ENCODE measurements at regions not wholly inside any gene's neighbourhood (a gene's known extent, or its start where the extent isn't known, plus 50 kb on each side); places are given as distances from the start of the nearest gene placed in this dataset.

- DNase-seq (ENCODE audit: low read depth in 2 of 3, low spot score in 1 of 3), result no peak
Observed at GRCh38 chr7:131103997-131104396, 223.7 kb upstream of the MKLN1 start.

GRCh38 chr7:131104596-131105293 lies 222.9 kb upstream of the MKLN1 start:
- no peak for DNase-seq (ENCODE audit: low read depth in 2 of 3, low spot score in 1 of 3)

- DNase-seq (ENCODE audit: low read depth in 2 of 3, low spot score in 1 of 3), result no peak
Observed at GRCh38 chr7:131105294-131105798, 222.3 kb upstream of the MKLN1 start.

GRCh38 chr7:131105799-131106680 lies 221.6 kb upstream of the MKLN1 start:
- DNase-seq (ENCODE audit: low read depth in 2 of 3, low spot score in 1 of 3), result peak; percentile 54 to 73 (median 57)

- peak in 1 of 3 donors; percentile 23 for DNase-seq (ENCODE audit: low read depth in 2 of 3, low spot score in 1 of 3)
Observed at GRCh38 chr7:131106681-131107336, 220.9 kb upstream of the MKLN1 start.

- peak; percentile 51 to 58 (median 58) for DNase-seq (ENCODE audit: low read depth in 2 of 3, low spot score in 1 of 3)
Observed at GRCh38 chr7:131107337-131108211, 220.1 kb upstream of the MKLN1 start.

- DNase-seq (ENCODE audit: low read depth in 2 of 3, low spot score in 1 of 3), result no peak
Observed at GRCh38 chr7:131108212-131108940, 219.3 kb upstream of the MKLN1 start.

- no peak for DNase-seq (ENCODE audit: low read depth in 2 of 3, low spot score in 1 of 3)
Observed at GRCh38 chr7:131109011-131109758, 218.5 kb upstream of the MKLN1 start.

GRCh38 chr7:131109759-131110296 lies 217.8 kb upstream of the MKLN1 start:
- peak; percentile 48 to 65 (median 48) for DNase-seq (ENCODE audit: low read depth in 2 of 3, low spot score in 1 of 3)

GRCh38 chr7:131110297-131111080 lies 217.2 kb upstream of the MKLN1 start:
- no peak for DNase-seq (ENCODE audit: low read depth in 2 of 3, low spot score in 1 of 3)

- no peak for DNase-seq (ENCODE audit: low read depth in 2 of 3, low spot score in 1 of 3)
Observed at GRCh38 chr7:131111081-131111576, 216.5 kb upstream of the MKLN1 start.

GRCh38 chr7:131111792-131112191 lies 215.9 kb upstream of the MKLN1 start:
- DNase-seq (ENCODE audit: low read depth in 2 of 3, low spot score in 1 of 3), result no peak

GRCh38 chr7:131112431-131112830 lies 215.2 kb upstream of the MKLN1 start:
- DNase-seq (ENCODE audit: low read depth in 2 of 3, low spot score in 1 of 3), result no peak

GRCh38 chr7:131115340-131115739 lies 212.3 kb upstream of the MKLN1 start:
- no peak for DNase-seq (ENCODE audit: low read depth in 2 of 3, low spot score in 1 of 3)

GRCh38 chr7:131117439-131117838 lies 210.2 kb upstream of the MKLN1 start:
- DNase-seq (ENCODE audit: low read depth in 2 of 3, low spot score in 1 of 3), result no peak

- DNase-seq (ENCODE audit: low read depth in 2 of 3, low spot score in 1 of 3), result no peak
Observed at GRCh38 chr7:131119381-131119780, 208.3 kb upstream of the MKLN1 start.

GRCh38 chr7:131122394-131122793 lies 205.3 kb upstream of the MKLN1 start:
- DNase-seq (ENCODE audit: low read depth in 2 of 3, low spot score in 1 of 3), result no peak
